ENCODE measurements at regions not wholly inside any gene's neighbourhood (a gene's known extent, or its start where the extent isn't known, plus 50 kb on each side); places are given as distances from the start of the nearest gene placed in this dataset.

DNA sequence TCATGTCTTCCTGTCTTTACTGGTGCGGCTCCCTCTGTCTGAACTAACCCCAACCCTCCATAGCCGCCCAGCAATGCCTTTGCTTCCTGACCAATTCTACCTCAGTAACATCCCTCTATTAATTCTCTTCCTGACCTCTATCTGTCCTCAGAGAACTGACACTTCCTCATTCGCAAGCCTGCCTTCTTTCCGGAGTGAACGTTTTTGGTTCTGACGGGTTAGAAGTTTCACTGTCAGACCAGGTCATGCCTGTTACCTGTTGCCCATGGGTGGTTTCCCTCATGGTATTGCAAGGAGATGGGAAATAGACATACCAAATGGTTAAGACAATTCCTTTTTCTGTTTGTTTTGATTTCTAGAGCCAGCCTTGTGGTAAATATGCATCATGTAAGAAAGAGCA lies 453.4 kb upstream of the SLC14A2 start:
- Mint-ChIP-seq H3K36me3 (ENCODE audit: low read depth) (no peaks in the 10 kb centered on the region), H3K27ac (no peak overlapping the region), H3K4me1 (ENCODE audit: low read depth) (no peaks in the 10 kb centered on the region), H3K4me3 (ENCODE audit: low read depth) (no peak overlapping the region), H3K27me3 (ENCODE audit: low read depth) (peaks cover 7% of the 10 kb centered on the region), H3K9me3 (no peaks in the 10 kb centered on the region)
- intact Hi-C loops (cut with micrococcal nuclease) = loop anchor here (10.0 kb wide), 1 partner anchor 57 kb away; no protein-coding TSS in a partner anchor
- no peak for DNase-seq (ENCODE audit: low spot score)

DNA sequence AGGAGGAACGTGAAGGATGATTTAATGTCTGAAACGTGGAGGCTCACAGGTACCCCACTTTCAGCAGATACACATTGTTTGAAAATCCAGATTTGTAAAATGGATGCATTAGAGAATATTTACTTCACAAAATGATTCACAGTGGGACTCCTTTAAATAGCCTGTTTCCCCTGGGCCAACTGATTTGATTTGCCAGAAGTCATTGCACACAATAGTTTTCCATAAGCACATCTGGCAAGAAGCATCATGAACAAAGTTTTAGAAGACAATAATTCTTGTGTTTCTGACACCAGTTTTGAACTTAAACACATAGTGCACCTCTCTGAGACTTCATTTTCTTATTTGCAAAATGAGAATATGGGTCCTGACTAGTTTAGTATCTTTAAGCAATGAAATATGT lies 451.4 kb upstream of the SLC14A2 start:
- Mint-ChIP-seq H3K27me3 (ENCODE audit: low read depth) (peaks cover 7% of the 10 kb centered on the region), H3K36me3 (ENCODE audit: low read depth) (no peaks in the 10 kb centered on the region), H3K4me3 (ENCODE audit: low read depth) (no peak overlapping the region), H3K27ac (no peak overlapping the region), H3K4me1 (ENCODE audit: low read depth) (no peaks in the 10 kb centered on the region), H3K9me3 (no peaks in the 10 kb centered on the region)
- DNase-seq (ENCODE audit: low spot score) = no peak
- intact Hi-C loops (cut with micrococcal nuclease) = loop anchor here (10.0 kb wide), 1 partner anchor 59 kb away; no protein-coding TSS in a partner anchor

DNA sequence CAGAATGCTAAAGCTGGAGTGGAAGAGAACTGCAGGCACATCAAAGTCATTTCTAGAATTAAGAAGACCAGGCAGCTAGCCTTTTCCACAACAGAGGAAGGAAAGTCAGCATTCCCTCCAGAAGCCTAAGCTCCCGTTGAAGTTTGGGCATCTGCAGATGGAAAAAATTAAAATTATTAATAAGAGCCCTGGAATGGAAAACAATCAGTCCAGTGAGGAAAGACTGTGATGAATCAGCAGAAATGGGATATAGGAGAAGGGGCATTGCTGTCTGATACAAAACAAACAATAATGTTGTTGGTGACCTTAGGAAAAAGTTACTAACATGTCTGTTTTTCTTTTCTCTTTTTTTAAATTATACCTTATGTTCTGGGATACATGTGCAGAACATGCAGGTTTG lies 450.7 kb upstream of the SLC14A2 start:
- H3K27me3 Mint-ChIP-seq (ENCODE audit: low read depth) = peaks cover 7% of the 10 kb centered on the region
- intact Hi-C loops (cut with micrococcal nuclease) = loop anchor here (10.0 kb wide), 1 partner anchor 60 kb away; no protein-coding TSS in a partner anchor
- H3K27ac Mint-ChIP-seq = no peak overlapping the region
- no peaks in the 10 kb centered on the region for H3K4me1 Mint-ChIP-seq (ENCODE audit: low read depth)
- DNase-seq (ENCODE audit: low spot score) = no peak
- H3K36me3 Mint-ChIP-seq (ENCODE audit: low read depth) = no peaks in the 10 kb centered on the region
- no peaks in the 10 kb centered on the region for H3K9me3 Mint-ChIP-seq
- H3K4me3 Mint-ChIP-seq (ENCODE audit: low read depth) = no peak overlapping the region

- H3K27me3 Mint-ChIP-seq (ENCODE audit: low read depth) = peaks cover 7% of the 10 kb centered on the region
- intact Hi-C loops (cut with micrococcal nuclease) = loop anchor here (10.0 kb wide), 1 partner anchor 60 kb away; no protein-coding TSS in a partner anchor
These were observed 450.0 kb upstream of the SLC14A2 start for GRCh38 chr18:45165176-45165713.

GRCh38 chr18:45165871-45166270 lies 449.4 kb upstream of the SLC14A2 start:
- Mint-ChIP-seq H3K4me3 (ENCODE audit: low read depth) (no peak overlapping the region), H3K36me3 (ENCODE audit: low read depth) (no peaks in the 10 kb centered on the region), H3K27me3 (ENCODE audit: low read depth) (peaks cover 9% of the 10 kb centered on the region), H3K4me1 (ENCODE audit: low read depth) (no peaks in the 10 kb centered on the region), H3K9me3 (no peaks in the 10 kb centered on the region), H3K27ac (no peak overlapping the region)
- intact Hi-C loops (cut with micrococcal nuclease) = loop anchor here (10.0 kb wide), 1 partner anchor 61 kb away; no protein-coding TSS in a partner anchor
- no peak for DNase-seq (ENCODE audit: low spot score)

More at GRCh38 chr18:45165176-45165713, 450.0 kb upstream of the SLC14A2 start:
- no peak for DNase-seq (ENCODE audit: low spot score)
- no peak overlapping the region for H3K4me3 Mint-ChIP-seq (ENCODE audit: low read depth)
- no peaks in the 10 kb centered on the region for H3K36me3 Mint-ChIP-seq (ENCODE audit: low read depth)
- H3K4me1 Mint-ChIP-seq (ENCODE audit: low read depth) = no peaks in the 10 kb centered on the region
- no peak overlapping the region for H3K27ac Mint-ChIP-seq
- H3K9me3 Mint-ChIP-seq = no peaks in the 10 kb centered on the region

- DNase-seq (ENCODE audit: low spot score) = no peak
- Mint-ChIP-seq H3K27me3 (ENCODE audit: low read depth) (peaks cover 8% of the 10 kb centered on the region), H3K9me3 (no peaks in the 10 kb centered on the region), H3K27ac (no peak overlapping the region), H3K4me1 (ENCODE audit: low read depth) (no peaks in the 10 kb centered on the region), H3K4me3 (ENCODE audit: low read depth) (no peak overlapping the region), H3K36me3 (ENCODE audit: low read depth) (no peaks in the 10 kb centered on the region)
- intact Hi-C loops (cut with micrococcal nuclease) = loop anchor here (10.0 kb wide), 1 partner anchor 62 kb away; no protein-coding TSS in a partner anchor
These were observed 448.9 kb upstream of the SLC14A2 start for GRCh38 chr18:45166341-45166835.

GRCh38 chr18:45166836-45167551 lies 448.3 kb upstream of the SLC14A2 start:
- Mint-ChIP-seq H3K9me3 (no peaks in the 10 kb centered on the region), H3K36me3 (ENCODE audit: low read depth) (no peaks in the 10 kb centered on the region), H3K4me1 (ENCODE audit: low read depth) (no peaks in the 10 kb centered on the region), H3K4me3 (ENCODE audit: low read depth) (no peak overlapping the region), H3K27me3 (ENCODE audit: low read depth) (peaks cover 4% of the 10 kb centered on the region), H3K27ac (no peak overlapping the region)
- intact Hi-C loops (cut with micrococcal nuclease) = loop anchor here (10.0 kb wide), 1 partner anchor 62 kb away; no protein-coding TSS in a partner anchor
- DNase-seq (ENCODE audit: low spot score) = no peak

DNA sequence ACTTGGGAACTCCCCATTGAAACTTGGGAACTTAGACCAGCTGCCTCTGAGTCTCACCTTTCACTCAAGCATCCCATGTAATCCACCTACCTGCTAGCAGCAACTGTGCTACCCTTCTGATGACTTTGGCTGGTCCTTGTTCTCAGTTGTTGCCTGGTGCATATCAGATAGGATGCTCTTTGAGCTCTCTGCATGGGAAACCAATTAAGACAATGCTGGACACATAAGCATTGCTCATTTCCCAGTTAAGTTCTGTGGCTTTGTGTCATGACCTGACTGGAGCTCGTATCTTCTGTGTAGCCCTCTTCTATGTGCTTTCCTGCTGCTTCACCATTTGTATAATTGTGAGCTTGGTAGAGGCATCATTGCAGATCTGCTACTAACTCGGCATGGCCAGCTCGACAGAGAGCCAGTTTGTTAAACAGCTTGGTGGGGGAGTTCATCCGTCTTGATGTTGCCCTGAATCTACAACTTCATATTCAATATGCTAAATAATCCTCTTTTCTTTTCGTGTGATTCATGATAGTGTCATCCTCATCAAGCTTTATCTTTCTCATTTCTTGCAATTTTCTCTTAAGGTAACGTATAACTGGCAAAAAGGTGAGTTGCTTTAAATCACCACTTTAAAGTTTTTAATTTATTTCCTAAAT lies 447.5 kb upstream of the SLC14A2 start:
- intact Hi-C loops (cut with micrococcal nuclease) = loop anchor here (10.0 kb wide), 1 partner anchor 63 kb away; no protein-coding TSS in a partner anchor
- H3K36me3 Mint-ChIP-seq (ENCODE audit: low read depth) = no peaks in the 10 kb centered on the region
- no peak for DNase-seq (ENCODE audit: low spot score)
- H3K9me3 Mint-ChIP-seq = no peaks in the 10 kb centered on the region
- no peak overlapping the region for H3K27ac Mint-ChIP-seq
- no peak overlapping the region for H3K4me3 Mint-ChIP-seq (ENCODE audit: low read depth)
- H3K27me3 Mint-ChIP-seq (ENCODE audit: low read depth) = peaks cover 5% of the 10 kb centered on the region
- H3K4me1 Mint-ChIP-seq (ENCODE audit: low read depth) = peaks cover under 1% of the 10 kb centered on the region

DNA sequence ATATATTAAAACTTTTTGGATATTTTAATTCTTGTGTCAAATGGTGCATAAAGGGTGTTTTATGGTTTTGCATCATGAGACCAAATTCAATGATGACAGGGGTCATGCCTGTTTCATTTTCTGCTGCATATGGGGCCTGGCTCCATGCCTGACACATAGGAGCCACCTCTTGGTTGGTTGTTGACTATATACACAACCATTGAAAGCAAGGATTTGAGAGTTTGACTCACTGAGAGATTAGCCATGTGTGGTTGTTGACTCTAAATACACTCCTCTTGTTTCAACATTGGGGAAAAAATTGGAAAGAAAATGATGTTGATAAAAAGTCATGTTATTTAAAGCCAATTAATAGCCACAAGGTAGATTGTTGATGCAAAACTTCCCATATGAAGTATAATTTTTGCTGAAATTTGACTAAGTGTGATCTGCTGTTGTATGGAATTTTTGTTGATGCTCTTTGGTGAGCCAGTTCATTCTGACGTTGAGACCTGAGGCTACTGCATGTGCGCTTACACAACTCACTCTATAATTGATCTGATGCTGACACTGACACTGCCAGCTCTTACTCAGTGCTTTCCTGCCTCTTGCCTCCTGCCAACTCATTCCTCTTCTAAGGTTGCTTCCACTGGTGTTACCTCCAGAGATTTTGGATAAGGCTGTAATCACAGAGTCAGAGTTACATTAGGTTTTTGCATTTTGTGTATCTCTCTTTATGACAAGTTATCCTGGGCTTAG lies 446.2 kb upstream of the SLC14A2 start:
- H3K4me1 Mint-ChIP-seq (ENCODE audit: low read depth) = peaks cover 8% of the 10 kb centered on the region
- intact Hi-C loops (cut with micrococcal nuclease) = loop anchor here (10.0 kb wide), 1 partner anchor 64 kb away; no protein-coding TSS in a partner anchor

GRCh38 chr18:45169610-45170009 lies 445.7 kb upstream of the SLC14A2 start:
- Mint-ChIP-seq H3K27ac (no peak overlapping the region), H3K4me3 (ENCODE audit: low read depth) (no peak overlapping the region), H3K27me3 (ENCODE audit: low read depth) (peaks cover 5% of the 10 kb centered on the region), H3K4me1 (ENCODE audit: low read depth) (peaks cover 10% of the 10 kb centered on the region), H3K9me3 (no peaks in the 10 kb centered on the region), H3K36me3 (ENCODE audit: low read depth) (no peaks in the 10 kb centered on the region)
- intact Hi-C loops (cut with micrococcal nuclease) = loop anchor here (10.0 kb wide), 1 partner anchor 65 kb away; no protein-coding TSS in a partner anchor
- no peak for DNase-seq (ENCODE audit: low spot score)

More for the DNA sequence above, 446.2 kb upstream of the SLC14A2 start:
- Mint-ChIP-seq H3K36me3 (ENCODE audit: low read depth) (no peaks in the 10 kb centered on the region), H3K27ac (no peak overlapping the region), H3K27me3 (ENCODE audit: low read depth) (peaks cover 5% of the 10 kb centered on the region), H3K9me3 (no peaks in the 10 kb centered on the region), H3K4me3 (ENCODE audit: low read depth) (no peak overlapping the region)
- DNase-seq (ENCODE audit: low spot score) = no peak

GRCh38 chr18:45171679-45172191 lies 443.5 kb upstream of the SLC14A2 start:
- no peak overlapping the region for H3K4me3 Mint-ChIP-seq (ENCODE audit: low read depth)
- H3K4me1 Mint-ChIP-seq (ENCODE audit: low read depth) = peaks cover 10% of the 10 kb centered on the region
- no peak overlapping the region for H3K27ac Mint-ChIP-seq
- no peak for DNase-seq (ENCODE audit: low spot score)
- intact Hi-C loops (cut with micrococcal nuclease) = no loop called here
- no peaks in the 10 kb centered on the region for H3K36me3 Mint-ChIP-seq (ENCODE audit: low read depth)
- H3K27me3 Mint-ChIP-seq (ENCODE audit: low read depth) = peaks cover 9% of the 10 kb centered on the region
- H3K9me3 Mint-ChIP-seq = no peaks in the 10 kb centered on the region

GRCh38 chr18:45173327-45173726 lies 441.9 kb upstream of the SLC14A2 start:
- Mint-ChIP-seq H3K27ac (no peak overlapping the region), H3K4me3 (ENCODE audit: low read depth) (no peak overlapping the region), H3K36me3 (ENCODE audit: low read depth) (no peaks in the 10 kb centered on the region), H3K27me3 (ENCODE audit: low read depth) (peaks cover 15% of the 10 kb centered on the region), H3K4me1 (ENCODE audit: low read depth) (peaks cover 10% of the 10 kb centered on the region), H3K9me3 (no peaks in the 10 kb centered on the region)
- intact Hi-C loops (cut with micrococcal nuclease) = no loop called here
- no peak for DNase-seq (ENCODE audit: low spot score)
